IPS DF 4.7 (cell line): ENCODE measurements at regions not wholly inside any gene's neighbourhood (a gene's known extent, or its start where the extent isn't known, plus 50 kb on each side); places are given as distances from the start of the nearest gene placed in this dataset.

Experiments used
- DNase-seq: peaks from one replicate; pipeline ENCODE4 v3.0.0-alpha.2; 2013; ENCODE audit warnings: low spot score; ENCODE audit errors: extremely low read depth

DNA sequence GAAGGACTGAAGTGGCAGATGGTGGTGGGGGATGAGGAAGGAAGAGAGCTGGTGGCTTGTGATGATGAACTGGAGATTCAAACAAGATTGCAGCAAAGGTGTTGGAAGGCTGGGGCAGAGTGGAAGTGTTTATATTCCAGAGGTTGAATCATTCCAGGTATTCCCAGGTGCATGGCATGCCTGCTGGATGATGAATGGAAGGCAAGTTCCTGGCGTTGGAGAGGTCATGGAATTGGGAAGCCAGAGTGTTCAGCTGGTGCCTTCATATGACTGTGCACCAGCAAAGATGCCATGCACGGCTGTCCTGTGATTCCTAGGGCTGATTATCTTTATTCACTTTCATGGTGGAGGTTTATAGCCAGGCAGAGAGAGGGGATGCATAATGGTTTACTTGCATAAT, 135.8 kb upstream of the PUDP start:
- no peak for DNase-seq

DNA sequence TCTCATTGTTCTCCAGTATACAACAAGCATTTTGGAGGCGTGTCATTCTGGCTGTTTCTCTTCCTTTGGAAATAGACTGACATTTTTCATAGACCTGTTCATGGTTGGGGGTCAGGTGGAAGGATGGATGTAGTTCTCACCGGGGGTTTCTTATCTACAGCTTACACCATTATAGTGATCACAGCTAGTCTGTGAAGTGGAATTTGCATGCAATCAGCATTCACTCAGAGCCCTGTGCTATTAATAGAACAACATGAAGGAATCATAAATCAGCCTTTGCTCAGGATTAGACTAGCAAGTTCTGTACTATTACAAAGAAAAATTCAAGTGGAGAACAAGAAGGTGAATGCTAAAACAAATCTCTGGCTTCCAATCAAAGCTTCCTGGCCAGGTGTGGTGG, 132.6 kb upstream of the PUDP start:
- no peak for DNase-seq

DNA sequence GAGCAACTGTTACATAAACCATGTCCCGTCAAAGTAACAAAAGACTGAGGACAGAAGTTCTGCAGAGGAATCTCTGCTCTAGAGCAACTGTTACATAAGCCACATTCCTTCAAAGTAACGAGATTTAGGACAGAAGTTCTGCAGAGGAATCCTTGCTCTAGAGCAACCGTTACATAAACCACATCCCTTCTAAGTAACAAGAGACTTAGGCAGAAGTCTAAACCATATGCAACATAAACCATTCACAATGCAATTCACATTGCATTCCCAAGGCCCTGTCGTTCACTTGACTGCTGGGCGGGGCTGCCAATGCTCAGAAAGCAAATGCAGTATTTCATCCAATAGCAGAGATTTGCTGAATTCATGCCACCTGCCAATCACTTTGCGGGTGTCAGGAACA, 124.4 kb upstream of the PUDP start:
- no peak for DNase-seq

DNA sequence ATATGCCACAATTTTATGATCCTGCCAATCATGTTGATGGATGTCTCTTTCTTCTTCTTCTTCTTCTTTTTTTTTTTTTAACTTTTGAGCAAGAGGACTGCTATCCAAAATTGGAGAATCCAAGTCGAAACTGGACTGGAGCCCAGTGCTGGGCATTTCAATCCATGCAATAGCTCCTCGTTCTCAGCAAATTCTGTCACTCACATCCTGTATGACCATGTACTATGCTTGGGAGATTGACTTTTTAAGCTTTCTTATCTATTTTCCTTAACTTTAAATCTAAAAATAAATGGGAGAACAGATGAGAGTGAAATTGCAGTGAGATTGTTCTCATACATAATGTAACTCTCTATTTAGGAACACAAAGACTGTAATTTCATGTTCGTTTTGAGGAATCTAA, 123.0 kb upstream of the PUDP start:
- DNase-seq, result no peak

DNA sequence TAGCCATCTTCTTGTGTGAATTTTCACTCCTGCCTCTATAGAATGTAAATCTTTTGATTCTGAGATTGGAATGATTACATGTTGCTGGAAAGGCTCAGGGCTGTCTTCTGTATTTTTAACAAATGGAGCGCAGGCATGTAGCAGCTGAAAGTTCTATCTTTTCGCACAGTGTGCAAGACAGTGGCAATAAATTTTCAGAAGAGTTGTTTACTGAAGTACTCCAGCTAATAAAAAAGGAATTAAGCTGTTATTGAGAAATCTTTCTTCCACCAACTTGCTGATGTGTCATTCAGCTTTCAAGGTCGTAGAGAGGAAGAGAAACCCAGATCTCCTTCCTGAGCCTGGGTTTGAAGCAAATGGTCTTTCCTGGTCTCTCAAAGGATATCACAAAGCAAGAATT, 122.0 kb upstream of the PUDP start:
- no peak for DNase-seq

DNA sequence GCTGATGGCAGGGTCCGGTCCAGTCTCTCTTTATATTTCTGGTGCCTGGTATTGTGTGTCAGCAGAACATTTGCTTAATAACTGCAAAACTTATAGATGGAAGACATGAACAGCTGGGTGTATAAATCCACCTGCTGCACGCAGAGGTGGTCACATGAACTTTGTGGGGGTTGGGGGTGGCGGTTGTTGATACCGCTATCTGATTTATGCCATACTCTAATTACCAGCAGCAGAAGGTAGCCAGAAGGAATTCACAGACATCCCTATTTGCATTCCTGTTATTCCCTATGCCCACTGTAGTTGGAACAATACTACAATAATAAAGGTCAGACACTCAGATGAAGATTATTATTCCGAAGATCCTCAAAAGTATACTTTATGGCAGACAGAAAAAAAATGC, 121.6 kb upstream of the PUDP start:
- no peak for DNase-seq

DNA sequence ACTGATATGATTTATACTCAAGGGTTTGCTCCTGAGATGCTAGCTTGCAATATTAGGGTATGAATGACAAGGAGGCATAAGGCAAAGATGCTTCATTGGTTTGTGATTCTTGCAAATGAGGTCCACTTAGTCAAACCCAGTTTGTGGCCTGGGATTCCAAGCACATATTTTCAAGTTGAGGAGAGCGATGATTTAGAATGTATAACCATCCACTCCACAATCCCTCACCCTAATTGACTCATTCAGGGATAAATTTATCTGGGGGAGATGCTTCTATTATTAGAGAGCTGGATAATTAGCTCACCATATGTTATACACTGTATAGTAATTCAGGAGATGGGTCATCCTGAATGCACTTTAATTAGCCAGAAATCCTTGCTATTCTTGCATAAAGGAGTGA, 118.3 kb upstream of the PUDP start:
- no peak for DNase-seq

DNA sequence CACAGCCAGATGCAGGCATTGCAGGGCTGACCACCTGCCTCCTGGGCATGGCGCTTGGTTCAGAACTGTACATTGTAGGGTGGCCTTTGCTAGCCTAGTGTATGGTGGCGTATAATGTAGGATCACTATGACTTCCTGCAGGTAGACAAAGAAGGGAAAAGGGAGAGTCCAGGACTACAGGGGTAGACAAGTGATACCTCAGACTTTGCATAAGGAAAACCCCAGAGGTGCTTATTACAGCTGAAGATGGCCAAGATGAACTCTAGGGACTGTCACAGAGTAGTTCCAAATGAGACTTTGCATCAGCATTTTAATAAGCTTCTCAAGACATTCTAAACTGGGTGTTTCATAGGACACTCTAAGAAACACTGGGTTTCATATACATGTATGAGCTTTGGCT, 116.4 kb upstream of the PUDP start:
- DNase-seq, result no peak

DNA sequence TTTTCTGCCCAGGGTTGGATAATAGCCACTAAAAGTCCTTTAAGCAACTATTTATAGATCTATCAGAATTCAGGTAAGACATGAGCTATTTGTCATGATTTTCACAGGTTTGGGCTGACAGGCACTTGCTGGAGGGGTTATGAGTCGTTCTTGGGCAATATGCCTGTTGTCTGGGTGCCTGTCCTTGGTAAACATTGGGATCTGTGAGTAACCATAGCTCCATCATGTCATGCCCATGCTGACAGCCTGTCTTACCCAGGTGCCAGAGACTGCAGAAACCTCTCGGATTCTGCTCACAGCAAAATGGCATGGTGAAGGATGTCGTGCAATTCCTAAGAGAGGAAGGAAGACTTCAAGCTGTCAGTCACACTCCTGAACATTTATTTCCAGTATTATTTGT, 116.0 kb upstream of the PUDP start:
- DNase-seq, result no peak

DNA sequence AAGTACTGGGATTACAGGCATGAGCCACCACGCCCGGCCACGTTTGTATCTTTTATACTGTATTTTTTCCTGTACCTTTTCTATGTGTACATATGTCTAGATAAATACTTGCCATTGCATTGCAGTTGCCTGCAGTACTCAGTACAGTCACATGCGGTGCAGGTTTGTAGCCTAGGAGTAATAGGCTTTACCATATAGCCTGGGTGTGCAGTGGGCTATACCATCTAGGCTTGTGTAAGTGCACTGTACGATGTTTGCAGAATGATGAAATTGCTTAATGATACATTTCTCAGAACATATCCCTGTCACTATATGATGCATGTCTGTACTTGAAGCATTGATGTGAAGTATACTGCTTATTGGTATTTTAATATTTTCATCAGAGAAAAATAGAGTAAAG, 115.4 kb upstream of the PUDP start:
- no peak for DNase-seq

DNA sequence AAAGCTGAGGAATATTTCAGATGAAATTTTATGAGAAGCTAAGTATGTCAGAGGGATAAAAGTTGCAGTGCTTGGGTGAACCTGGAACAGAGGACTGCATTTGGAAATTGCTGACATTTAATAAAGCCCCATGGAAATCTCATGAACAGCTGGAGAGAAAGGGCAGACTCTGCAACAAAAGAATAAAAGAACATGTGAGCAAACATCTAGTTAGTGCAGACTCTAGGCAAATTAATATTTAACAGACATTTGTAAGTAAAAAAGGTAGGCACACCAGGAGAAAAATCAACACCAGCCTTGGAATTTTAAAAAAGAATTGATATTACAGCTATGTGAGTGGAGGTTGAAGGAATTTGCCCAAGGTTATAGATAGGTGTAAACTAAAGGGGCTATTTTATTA, 114.6 kb upstream of the PUDP start:
- no peak for DNase-seq

DNA sequence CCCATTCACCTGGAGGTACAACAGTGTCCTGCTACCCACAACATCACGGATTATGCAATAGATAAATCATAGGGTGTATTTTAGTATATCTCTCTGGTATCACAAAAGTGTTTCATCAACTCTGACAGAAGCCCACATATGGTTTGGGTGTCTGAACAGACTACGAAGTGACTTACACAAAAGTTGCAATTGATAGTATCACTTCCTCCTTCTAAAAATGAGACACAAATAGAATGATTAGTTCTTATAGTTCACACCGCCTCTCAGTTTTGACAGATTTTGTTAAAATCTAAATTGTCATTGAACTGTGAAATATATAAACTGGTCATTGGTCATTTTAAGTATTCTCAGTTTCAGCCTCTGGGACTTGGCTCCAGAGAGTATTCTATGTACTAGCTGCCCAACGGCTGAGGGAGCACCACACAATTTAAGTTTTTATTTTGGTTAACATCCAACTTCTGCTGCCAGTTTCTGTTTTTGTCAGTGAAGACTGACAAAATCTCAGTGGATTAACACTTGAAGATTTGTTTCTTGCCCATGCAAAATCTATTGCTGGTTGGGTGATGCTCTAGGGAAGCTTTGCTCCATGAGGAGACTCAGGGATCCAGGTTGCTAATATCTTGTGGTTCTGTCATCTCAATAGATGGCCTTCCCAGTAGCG, 113.8 kb upstream of the PUDP start:
- DNase-seq, result no peak

DNA sequence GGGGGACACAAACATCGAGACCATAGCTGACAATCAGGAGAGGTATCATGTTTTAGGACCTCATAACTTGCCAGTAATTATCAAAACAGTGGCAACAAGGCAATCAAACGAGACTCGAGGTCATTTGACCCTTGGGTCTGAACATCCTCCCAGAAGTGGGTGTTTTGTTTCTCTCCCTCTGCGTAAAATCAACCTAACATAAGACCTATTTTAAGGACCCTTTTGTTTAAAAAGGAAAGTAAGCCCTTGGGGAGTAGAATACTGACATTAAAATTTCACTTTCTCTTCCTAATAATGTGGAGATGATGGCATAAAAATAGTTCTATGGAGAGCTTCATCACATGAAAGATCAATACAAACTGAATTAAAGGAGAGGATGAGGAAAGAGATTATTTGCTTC, 106.2 kb upstream of the PUDP start:
- no peak for DNase-seq

DNA sequence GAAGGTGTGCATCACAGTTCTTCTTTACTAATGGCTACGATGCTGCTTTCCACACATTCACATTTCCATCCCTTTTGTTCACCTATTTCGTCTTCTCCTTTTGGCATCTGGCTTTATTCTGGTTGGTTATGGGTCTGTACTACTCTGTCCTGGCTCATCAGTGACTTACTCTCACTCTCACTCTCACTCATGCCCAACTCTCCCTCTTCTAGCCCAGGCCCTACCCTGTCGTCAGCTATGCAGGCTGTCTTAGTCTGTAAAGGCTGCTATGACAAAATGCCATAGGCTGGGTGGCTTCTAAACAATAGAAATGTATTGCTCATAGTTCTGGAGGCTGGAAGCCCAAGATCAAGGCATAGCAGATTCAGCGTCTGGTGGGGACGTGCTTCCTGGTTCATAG, 105.6 kb upstream of the PUDP start:
- DNase-seq, result no peak

DNA sequence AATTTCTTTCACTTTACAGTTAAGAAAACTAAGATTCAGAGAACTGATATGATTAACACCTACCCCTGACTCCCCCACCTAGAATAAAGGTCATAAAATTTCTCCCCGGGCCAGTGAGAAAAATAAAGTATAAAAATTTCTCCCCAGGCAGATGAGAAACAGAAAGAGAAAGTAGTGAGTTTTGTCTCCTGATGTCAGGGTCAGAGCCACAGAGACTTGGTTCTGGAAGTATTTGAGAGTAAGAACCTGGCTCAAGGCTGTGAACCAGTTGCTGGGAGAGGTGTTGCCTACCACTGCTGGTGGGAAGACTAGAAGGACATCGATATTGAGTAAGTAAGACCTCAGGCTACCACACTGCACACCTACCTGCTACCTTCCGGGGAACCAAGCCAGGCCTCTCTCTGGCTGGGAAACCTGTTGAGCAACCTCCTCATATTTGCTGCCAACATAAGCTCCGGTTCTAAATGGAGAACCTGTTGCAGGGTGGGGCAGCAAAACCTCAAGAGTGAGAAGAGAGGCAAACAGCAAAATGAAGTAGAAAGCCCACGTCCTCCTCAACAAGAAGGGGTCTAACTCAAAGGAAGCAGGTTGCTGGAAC, 104.2 kb upstream of the PUDP start:
- no peak for DNase-seq

DNA sequence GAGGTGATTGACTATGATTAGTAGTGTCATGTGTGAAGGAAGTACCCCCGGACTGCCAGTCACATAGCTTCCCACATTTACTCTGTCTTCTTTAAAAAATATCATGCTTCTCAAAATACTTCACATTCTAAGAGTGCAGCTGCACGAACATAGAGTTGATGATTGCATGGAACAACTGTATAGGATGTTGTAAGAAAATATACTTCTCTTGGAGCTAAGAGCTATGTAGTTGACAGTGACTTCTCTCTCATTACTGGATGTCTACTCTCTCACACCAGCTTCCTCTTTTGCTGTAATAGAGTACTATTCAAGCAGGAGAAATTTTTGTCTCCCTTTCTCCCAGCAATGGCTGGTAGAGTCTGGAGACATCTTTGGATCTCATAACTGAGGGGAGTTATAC, 99.4 kb upstream of the PUDP start:
- no peak for DNase-seq

DNA sequence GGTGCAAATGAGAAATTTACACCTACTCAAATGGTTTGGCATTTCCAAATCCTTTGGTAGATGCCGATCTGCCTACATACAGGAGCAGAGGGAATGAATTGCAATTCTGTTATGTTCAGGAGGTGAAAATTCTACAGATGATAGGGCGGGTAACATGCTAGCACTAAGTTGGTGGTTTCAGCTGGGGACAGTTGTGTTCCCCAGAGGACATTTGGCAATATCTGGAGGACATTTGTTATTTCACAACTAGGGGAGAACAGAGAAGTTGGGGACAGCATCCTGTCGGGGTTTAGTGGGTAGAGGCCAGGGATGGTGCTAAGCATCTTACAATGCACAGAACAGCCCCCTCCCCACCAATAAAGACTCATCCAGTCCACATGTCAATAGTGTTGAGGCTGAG, 96.5 kb upstream of the PUDP start:
- no peak for DNase-seq

DNA sequence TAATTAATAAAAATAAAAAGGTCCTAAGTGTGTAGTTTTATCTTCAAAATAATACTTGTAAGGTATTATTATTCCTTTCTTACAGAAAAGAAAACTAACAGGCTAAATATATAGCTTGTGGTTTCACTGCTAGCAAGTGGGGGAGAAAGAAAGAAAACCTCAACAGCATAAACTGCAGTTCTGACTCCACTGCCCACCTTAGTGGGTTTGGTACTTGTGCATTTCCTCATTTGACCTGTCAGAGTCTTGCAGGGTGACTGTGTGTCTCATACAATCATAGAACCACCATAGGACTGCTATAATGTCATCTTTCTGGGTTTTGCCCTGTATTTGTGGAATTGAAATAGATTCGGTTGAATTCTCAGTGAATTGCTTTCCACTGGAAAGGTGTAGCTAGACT, 94.7 kb upstream of the PUDP start:
- no peak for DNase-seq

DNA sequence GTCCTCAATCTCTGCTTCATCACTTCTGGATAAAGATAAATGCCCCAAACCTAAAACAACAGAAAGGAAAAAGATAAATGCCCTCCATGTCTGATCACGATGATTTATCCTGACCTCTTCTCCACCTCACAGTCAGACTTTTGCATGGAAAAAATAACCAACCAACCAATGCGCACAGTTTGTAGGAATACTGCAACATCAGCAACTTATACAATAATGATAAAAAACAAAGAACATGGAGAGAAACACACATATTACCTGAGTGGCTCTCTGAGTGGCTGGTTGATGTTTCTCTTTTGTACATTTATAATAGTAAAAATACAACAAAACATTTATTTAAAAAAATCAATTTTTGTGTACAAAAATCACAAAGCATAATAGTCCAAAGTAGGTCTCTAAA, 93.0 kb upstream of the PUDP start:
- DNase-seq, result no peak

DNA sequence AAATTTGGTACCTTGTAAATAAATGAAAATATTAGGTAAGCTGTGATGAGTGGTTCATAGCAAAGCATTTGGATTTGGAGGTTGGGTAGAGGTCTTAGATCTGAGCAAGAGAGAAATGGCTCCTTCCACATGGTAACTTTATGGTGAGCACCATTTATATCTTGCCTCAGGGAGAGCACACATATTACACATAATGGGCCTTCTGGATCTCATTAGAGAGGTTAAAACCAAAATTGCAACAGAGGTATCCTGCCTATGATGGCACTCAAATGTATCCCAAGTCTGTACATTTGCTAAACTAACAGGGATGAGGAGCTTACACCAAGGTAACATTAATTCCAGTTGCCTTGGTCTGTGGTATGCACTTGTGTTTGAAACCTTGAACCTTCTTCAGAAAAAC, 87.1 kb upstream of the PUDP start:
- no peak for DNase-seq

DNA sequence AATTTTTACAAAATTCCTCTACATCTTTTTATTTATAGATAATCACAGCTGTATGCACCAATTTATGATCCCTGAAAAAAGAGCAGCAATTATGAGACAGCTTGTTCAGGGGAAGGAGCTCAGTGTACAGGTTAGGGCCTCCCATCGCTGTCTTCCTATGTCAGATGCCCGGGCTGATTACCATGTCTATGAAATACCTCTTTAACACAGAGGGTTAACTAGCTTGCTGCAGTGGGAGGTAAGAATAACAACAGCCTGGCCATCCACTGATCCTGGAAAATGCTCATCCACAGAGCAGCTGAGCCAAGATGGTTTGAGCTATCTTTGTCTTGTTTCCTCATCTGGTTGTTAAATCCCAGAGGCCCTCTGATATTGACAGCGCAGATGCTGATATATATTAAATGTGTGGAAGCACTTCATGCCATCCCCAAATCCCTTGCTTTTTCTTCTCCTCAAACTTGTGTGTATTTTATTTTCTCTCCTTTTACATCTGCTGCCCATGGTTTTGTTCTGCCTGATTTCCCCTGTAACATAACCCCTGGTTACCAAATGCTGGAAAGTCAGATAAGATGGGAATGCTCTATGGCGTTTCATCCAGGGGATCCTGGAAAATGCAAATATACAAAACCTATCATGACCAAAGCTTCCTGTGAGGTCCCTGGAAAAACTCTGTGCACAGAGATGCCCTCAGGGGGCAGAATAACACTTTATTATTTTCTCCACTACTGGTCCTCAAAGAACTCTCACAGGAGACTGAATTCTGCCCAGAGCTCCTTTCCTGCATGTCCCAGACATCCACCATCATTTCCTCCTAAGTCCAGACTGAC, 85.8 kb upstream of the PUDP start:
- DNase-seq, result no peak

DNA sequence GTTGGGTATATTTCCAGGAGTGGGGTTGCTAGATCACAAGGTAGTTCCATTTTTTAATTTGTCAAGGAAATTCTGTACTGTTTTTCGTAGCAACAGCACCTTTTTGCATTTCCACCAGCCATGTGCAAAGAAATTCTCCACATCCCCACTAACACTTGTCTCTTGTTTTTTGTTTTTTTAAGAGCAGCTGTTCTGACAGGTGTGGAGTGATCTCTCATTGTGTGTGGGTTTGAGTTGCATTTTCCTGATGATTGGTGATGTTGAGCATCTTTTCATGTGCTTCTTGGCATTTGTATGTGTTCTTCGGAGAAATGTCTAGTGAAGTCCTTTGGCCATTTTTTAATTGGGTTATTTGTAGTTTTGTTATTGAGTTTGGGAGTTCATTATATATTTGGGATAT, 80.3 kb upstream of the PUDP start:
- DNase-seq, result no peak

DNA sequence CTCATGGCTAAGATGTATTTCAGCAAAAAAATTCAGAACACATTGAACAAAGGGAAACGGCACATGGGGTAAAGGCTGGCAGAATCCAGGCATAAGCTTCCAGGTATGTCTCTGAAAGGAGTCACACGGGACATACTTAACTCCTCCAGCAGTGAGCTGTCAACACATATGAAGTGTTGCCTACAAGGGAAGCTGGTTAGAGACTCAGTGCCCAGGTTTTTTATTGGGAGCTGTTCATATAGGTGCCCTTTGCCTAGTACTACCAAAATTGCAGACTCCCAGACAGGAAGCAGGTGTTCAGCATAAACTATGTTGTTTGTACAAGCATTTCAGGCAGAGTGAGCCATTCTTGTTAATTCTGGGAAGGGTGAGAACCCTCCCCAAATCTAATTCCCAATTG, 77.4 kb upstream of the PUDP start:
- DNase-seq, result no peak
